Colonic mucosa (tissue), 4 donors: ENCODE measurements at regions not wholly inside any gene's neighbourhood (a gene's known extent, or its start where the extent isn't known, plus 50 kb on each side); places are given as distances from the start of the nearest gene placed in this dataset.
"Not testable (repeated sequence)": the region's sequence is repeated elsewhere in the genome, so short reads cannot be mapped to it uniquely, and the experiment has no call there.

ENCODE experiments used
- DNase-seq: peaks from one replicate; pipeline ENCODE4 v3.0.0-alpha.2; 2020
- H3K27ac ChIP-seq: fragments of 200-600 bp; one replicate; pipeline ENCODE4 v1.8.0; 2021
- H3K27me3 ChIP-seq: fragments of 200-600 bp; one replicate; pipeline ENCODE4 v1.8.0; 2021
- H3K36me3 ChIP-seq: fragments of 200-600 bp; one replicate; pipeline ENCODE4 v1.8.0; 2021
- H3K4me1 ChIP-seq: fragments of 200-600 bp; one replicate; pipeline ENCODE4 v1.8.0; 2021; ENCODE audit warnings: mild to moderate bottlenecking
- H3K4me3 ChIP-seq: fragments of 200-600 bp; one replicate; pipeline ENCODE4 v1.8.0; 2021
- H3K9ac ChIP-seq, 2 donors: one replicate each; pipeline ENCODE4 v1.7.0; 2013; ENCODE audit warnings: control low read depth in 2 of 2, low read depth in 2 of 2, low read length in 2 of 2
- H3K9me3 ChIP-seq: fragments of 200-600 bp; one replicate; pipeline ENCODE4 v1.8.0; 2021
- intact Hi-C: fragments of 100-400 bp; cut with DNase I; formaldehyde crosslinking; loops from one replicate; pipeline ENCODE4 v1.14.1; 2022
- TF ChIP-seq, protein P1 (sequence below): fragments of 200-600 bp; IDR thresholded peaks from one replicate; pipeline ENCODE4 v1.8.0; 2022; ENCODE audit warnings: antibody characterized with exemption, mild to moderate bottlenecking
- donor health status: healthy.
- donor health status: DM: no; HTN: no; CAD: no.
- donor health status: DM: no; HTN: no; CAD: no.

DNA sequence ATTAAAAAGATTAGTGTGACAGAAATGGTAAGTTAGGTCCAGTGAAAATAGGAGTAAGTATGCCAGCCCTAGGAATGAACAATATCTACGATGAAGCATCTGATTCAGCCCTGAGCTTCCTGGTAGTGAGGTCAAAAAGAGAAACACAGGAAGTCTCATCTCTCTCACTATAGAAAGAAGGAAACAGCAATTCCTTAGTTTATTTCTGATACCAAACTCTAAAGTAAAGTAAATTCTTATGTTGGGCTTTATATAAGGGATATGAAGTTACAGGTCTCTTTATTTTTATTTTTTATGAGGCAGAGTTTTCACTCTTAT is 76.7 kb upstream of the RFLNA start:
- no peak overlapping the region for H3K9ac ChIP-seq
- no peak for DNase-seq
- no peaks in the 10 kb centered on the region for H3K4me1 ChIP-seq
- TF ChIP-seq, protein P1, sequence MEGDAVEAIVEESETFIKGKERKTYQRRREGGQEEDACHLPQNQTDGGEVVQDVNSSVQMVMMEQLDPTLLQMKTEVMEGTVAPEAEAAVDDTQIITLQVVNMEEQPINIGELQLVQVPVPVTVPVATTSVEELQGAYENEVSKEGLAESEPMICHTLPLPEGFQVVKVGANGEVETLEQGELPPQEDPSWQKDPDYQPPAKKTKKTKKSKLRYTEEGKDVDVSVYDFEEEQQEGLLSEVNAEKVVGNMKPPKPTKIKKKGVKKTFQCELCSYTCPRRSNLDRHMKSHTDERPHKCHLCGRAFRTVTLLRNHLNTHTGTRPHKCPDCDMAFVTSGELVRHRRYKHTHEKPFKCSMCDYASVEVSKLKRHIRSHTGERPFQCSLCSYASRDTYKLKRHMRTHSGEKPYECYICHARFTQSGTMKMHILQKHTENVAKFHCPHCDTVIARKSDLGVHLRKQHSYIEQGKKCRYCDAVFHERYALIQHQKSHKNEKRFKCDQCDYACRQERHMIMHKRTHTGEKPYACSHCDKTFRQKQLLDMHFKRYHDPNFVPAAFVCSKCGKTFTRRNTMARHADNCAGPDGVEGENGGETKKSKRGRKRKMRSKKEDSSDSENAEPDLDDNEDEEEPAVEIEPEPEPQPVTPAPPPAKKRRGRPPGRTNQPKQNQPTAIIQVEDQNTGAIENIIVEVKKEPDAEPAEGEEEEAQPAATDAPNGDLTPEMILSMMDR, result no peak
- H3K27me3 ChIP-seq, result no peaks in the 10 kb centered on the region
- H3K4me3 ChIP-seq, result no peak overlapping the region
- intact Hi-C loops, result no loop called here
- no peaks in the 10 kb centered on the region for H3K9me3 ChIP-seq
- no peak overlapping the region for H3K27ac ChIP-seq
- H3K36me3 ChIP-seq, result no peaks in the 10 kb centered on the region

DNA sequence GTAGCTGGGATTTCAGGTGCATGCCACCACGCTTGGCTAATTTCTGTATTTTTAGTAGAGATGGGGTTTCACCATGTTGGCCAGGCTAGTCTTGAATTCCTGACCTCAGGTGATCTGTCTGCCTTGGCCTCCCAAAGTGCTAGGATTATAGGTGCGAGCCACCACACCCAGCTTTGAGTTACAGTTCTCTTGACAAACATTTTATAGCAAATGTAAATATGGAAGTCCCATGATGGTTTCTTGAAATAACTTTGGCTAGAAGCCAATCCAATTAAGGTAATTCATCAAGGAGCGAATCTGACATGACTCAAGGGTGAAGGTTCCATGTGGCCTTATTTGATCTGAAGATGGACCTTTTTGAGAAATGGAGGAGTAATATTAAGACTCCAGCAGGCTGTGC is 76.2 kb upstream of the RFLNA start:
- intact Hi-C loops, H3K27me3 ChIP-seq, DNase-seq: not testable (repeated sequence)

DNA sequence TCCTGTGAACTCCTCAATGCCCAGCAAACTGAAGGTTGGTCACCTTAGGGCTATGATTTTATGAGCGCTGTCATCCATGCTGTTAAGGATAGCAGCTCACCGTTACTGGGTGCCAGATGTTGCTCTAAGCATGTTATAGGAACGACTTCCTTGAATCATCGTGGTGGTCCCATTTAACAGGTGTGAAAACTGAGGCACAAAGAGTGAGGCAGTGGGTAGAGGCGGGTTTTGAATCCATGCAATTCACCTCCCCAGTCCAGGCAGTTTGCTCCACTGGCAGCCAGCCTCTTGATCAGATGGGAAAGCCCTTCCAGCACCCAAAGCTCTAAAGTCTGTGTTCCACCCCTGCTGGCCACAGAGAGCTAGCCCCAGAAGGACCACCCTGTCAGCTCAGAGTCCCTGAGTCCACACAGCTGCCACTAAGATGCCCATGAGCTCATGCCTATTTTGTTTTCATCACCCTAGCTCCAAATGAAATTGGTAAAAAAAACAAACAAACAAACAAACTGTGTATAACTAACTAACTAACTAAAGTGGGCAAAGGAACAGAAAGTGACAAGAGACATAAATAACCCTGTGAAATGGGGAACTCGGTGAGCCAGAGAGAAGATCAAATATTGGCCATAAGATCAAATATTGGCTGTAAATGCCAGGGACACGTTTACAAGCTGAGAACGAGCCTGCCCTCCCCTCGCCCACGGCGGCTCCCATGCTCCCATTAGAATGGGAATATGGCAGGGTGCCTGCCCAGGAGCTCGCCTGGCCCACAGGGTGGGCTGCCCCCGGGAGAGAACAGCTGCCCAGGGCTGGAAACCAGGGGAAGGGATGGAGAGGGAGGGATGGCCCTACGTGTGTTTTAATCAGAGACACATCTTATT is 72.3 kb upstream of the RFLNA start:
- intact Hi-C loops, result no loop called here

More for the DNA sequence above, 76.2 kb upstream of the RFLNA start:
- not testable (repeated sequence) for H3K27ac ChIP-seq, H3K4me1 ChIP-seq, H3K36me3 ChIP-seq, H3K4me3 ChIP-seq, H3K9me3 ChIP-seq, H3K9ac ChIP-seq

DNA sequence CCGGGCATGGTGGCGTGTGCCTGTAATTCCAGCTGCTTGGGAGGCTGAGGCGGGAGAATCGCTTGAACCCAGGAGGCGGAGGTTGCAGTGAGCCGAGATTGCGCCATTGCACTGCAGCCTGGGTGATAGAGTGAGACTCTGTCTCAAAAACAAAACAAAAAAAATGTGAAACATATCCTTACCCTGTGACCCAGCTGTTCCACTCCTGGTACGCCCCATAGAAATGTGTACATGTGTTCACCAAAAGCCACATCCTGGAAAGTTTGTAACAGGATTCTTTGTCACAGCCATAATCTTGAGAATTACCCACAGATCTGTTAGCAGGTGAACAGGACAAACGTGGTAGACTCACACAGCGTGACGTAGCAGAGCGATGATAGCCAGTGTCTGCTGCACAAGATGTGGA is 71.2 kb upstream of the RFLNA start:
- H3K27ac ChIP-seq, intact Hi-C loops, H3K4me3 ChIP-seq, H3K9ac ChIP-seq, H3K4me1 ChIP-seq, H3K9me3 ChIP-seq, H3K36me3 ChIP-seq, H3K27me3 ChIP-seq: not testable (repeated sequence)
- DNase-seq, result peak; percentile 13

More for the DNA sequence above, 72.3 kb upstream of the RFLNA start:
- H3K4me3 ChIP-seq, result no peak overlapping the region
- no peak overlapping the region for H3K27ac ChIP-seq
- no peaks in the 10 kb centered on the region for H3K36me3 ChIP-seq
- H3K4me1 ChIP-seq, result no peaks in the 10 kb centered on the region
- TF ChIP-seq, protein P1, result no peak
- no peaks in the 10 kb centered on the region for H3K9me3 ChIP-seq
- H3K27me3 ChIP-seq, result no peaks in the 10 kb centered on the region
- peak; percentile 14 for DNase-seq
- no peak overlapping the region for H3K9ac ChIP-seq

DNA sequence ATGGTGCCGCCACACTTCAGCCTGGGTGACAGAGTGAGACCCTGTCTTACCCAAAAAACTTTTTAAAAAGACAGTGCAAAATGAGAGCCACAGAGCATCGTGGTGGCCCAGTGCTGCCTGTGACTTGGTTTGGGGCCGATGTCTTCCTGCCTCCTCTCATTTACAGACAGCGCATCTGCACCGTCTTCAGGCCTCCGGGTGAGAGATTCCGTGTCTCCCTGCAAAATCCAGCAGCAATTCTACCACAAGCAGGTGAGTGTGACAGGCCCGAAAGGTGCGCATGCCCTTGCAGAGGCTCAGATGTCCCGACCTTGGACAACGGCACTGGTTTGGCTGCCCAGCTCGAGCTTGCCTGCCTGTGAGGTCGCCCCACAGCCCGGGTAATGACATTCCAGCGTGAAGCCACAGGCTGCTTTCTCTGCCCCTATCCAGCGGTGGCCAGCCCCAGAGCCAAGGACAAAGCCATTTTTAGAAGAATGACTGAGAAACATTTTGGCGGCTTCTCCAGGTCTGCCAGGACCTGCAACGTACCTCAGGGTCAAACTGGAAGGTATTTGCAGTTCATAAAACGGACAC is 70.3 kb upstream of the RFLNA start:
- peak; percentile 7 for DNase-seq

DNA sequence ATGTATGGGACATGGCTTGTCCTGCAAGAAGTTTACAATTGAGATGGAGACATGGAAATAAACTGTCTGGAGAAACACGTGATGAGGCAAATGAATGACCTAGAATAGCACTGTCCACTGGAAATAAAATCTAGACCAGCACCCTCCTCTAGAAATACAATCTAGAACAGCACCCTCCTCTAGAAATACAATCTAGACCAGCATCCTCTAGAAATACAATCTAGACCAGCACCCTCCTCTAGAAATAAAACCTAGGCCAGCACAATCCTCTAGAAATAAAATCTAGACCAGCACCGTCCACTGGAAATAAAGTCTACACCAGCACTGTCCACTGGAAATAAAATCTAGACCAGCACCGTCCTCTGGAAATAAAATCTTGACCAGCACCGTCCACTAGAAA is 69.2 kb upstream of the RFLNA start:
- no peak for DNase-seq

More for the DNA sequence above, 70.3 kb upstream of the RFLNA start:
- H3K4me1 ChIP-seq, result no peaks in the 10 kb centered on the region
- intact Hi-C loops, result no loop called here
- TF ChIP-seq, protein P1, result no peak
- no peaks in the 10 kb centered on the region for H3K36me3 ChIP-seq
- no peaks in the 10 kb centered on the region for H3K9me3 ChIP-seq
- H3K9ac ChIP-seq, result no peak overlapping the region
- no peak overlapping the region for H3K4me3 ChIP-seq
- H3K27me3 ChIP-seq, result no peaks in the 10 kb centered on the region
- no peak overlapping the region for H3K27ac ChIP-seq

More for the DNA sequence above, 69.2 kb upstream of the RFLNA start:
- H3K4me1 ChIP-seq, result no peaks in the 10 kb centered on the region
- H3K9ac ChIP-seq, result no peak overlapping the region
- H3K9me3 ChIP-seq, result no peaks in the 10 kb centered on the region
- no peaks in the 10 kb centered on the region for H3K27me3 ChIP-seq
- TF ChIP-seq, protein P1, result no peak
- no peak overlapping the region for H3K27ac ChIP-seq
- H3K36me3 ChIP-seq, result no peaks in the 10 kb centered on the region
- H3K4me3 ChIP-seq, result no peak overlapping the region
- intact Hi-C loops, result no loop called here
